Esophagus squamous epithelium (tissue), 5 donors: ENCODE measurements at regions not wholly inside any gene's neighbourhood (a gene's known extent, or its start where the extent isn't known, plus 50 kb on each side); places are given as distances from the start of the nearest gene placed in this dataset.

Source experiments
- DNase-seq: peaks from one replicate; lab custom pipeline; 2025; lab: John Stamatoyannopoulos, UW
- H3K27ac ChIP-seq, 4 donors: fragments of 200-600 bp; sonication (generic); one replicate each; pipeline ENCODE4 v1.5.1; 2016 to 2019; ENCODE audit warnings: mild to moderate bottlenecking in 1 of 4
- H3K27me3 ChIP-seq, 4 donors: fragments of 200-600 bp; sonication (generic); 1 replicate in 3 of 4; 2 replicates in 1 of 4; pipeline versions ENCODE4 v1.5.1 to v1.6.0; 2017 to 2021; ENCODE audit warnings: antibody characterized with exemption in 1 of 4
- H3K36me3 ChIP-seq, 3 donors: fragments of 200-600 bp; sonication (generic); one replicate each; pipeline ENCODE4 v1.5.1; 2016 to 2019
- H3K4me1 ChIP-seq, 3 donors: fragments of 200-600 bp; sonication (generic); one replicate each; pipeline ENCODE4 v1.5.1; 2017 to 2019
- H3K4me3 ChIP-seq, 4 donors: fragments of 200-600 bp; sonication (generic); 1 replicate in 3 of 4; 2 replicates in 1 of 4; pipeline ENCODE4 v1.5.1; 2016 to 2019; ENCODE audit warnings: mild to moderate bottlenecking in 2 of 4, moderate library complexity in 1 of 4
- H3K9me3 ChIP-seq, 3 donors: fragments of 200-600 bp; sonication (generic); one replicate each; pipeline ENCODE4 v1.5.1; 2016 to 2019
- CTCF ChIP-seq, 6 experiments: fragments of 450-650 bp in 4 of 6; fragments of 200-600 bp in 2 of 6; sonication (generic) in 2 of 6; IDR thresholded peaks; one replicate each; pipeline ENCODE4 v1.5.1; 2016 to 2019; ENCODE audit warnings: antibody characterized with exemption in 6 of 6, mild to moderate bottlenecking in 4 of 6, moderate library complexity in 4 of 6
- POLR2A ChIP-seq, 4 donors: fragments of 450-650 bp; IDR thresholded peaks; one replicate each; pipeline ENCODE4 v1.6.1; 2017; ENCODE audit warnings: antibody characterized with exemption in 4 of 4, mild to moderate bottlenecking in 4 of 4, moderate library complexity in 3 of 4
- WGBS, 2 donors: methylation state at CpG; one replicate each; pipeline ENCODE4 v1.1.5; 2018; 5-methylcytosine and 5-hydroxymethylcytosine counted together
- intact Hi-C: fragments of 100-400 bp; cut with DNase I; formaldehyde crosslinking; loops from one replicate; pipeline ENCODE4 v1.15.0; 2022
- donor health status: DM: yes; HTN: yes; CAD: no.

GRCh38 chr7:46463170-46463569 is 542.1 kb upstream of the IGFBP3 start:
- H3K9me3 ChIP-seq, result peaks cover 0 to 57% (median 41%) of the 10 kb centered on the region in 3 donors
- H3K36me3 ChIP-seq, result no peaks in the 10 kb centered on the region
- H3K4me1 ChIP-seq, result no peaks in the 10 kb centered on the region
- no peak overlapping the region for H3K4me3 ChIP-seq
- intact Hi-C loops, result no loop called here
- TF ChIP-seq POLR2A (IDR thresholded peaks at IDR 0.05) (no peak), CTCF (IDR thresholded peaks at IDR 0.05) (no peak)
- no peaks in the 10 kb centered on the region for H3K27me3 ChIP-seq
- no peak for DNase-seq
- no peak overlapping the region for H3K27ac ChIP-seq

- no peak for DNase-seq
- Histone ChIP-seq H3K36me3 (no peaks in the 10 kb centered on the region), H3K9me3 (peaks cover 0 to 39% (median 25%) of the 10 kb centered on the region in 3 donors), H3K4me3 (no peak overlapping the region), H3K27me3 (no peaks in the 10 kb centered on the region), H3K4me1 (no peaks in the 10 kb centered on the region), H3K27ac (no peak overlapping the region)
- WGBS, 2 donors, result 50 to 55% methylated on average over 3 of the region's 3 CpGs
- TF ChIP-seq CTCF (IDR thresholded peaks at IDR 0.05) (no peak), POLR2A (IDR thresholded peaks at IDR 0.05) (no peak)
- intact Hi-C loops, result no loop called here
Observed at GRCh38 chr7:46461334-46461777, 540.3 kb upstream of the IGFBP3 start.

DNA sequence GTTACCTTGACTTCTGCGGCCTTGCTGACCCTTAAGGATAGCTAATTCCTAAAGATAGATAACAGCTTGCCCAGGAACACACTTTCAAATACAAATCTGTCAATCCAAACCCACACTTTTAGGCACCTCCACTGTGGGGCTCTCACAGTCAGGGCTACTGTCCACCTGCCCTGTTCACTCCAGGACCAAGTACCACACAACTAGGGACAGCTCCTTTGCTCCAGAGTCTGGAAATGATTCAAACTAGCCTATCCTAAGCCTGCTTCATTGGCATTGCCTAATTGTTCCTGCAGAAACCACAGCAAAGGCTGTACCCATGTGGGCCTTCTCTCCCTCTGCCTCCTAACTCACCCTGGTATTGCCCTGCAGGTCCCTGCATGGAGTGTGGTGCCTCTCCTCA is 538.9 kb upstream of the IGFBP3 start:
- H3K9me3 ChIP-seq, result peaks cover 0 to 24% (median 11%) of the 10 kb centered on the region in 3 donors
- H3K27me3 ChIP-seq, result no peaks in the 10 kb centered on the region
- no peak for DNase-seq
- WGBS, 2 donors, result 83 to 88% methylated on average over 1 of the region's 1 CpG
- no peak overlapping the region for H3K4me3 ChIP-seq
- H3K4me1 ChIP-seq, result no peaks in the 10 kb centered on the region
- TF ChIP-seq POLR2A (IDR thresholded peaks at IDR 0.05) (no peak), CTCF (IDR thresholded peaks at IDR 0.05) (no peak)
- intact Hi-C loops, result no loop called here
- no peak overlapping the region for H3K27ac ChIP-seq
- H3K36me3 ChIP-seq, result no peaks in the 10 kb centered on the region

- Histone ChIP-seq H3K4me1 (no peaks in the 10 kb centered on the region), H3K9me3 (no peaks in the 10 kb centered on the region), H3K27me3 (no peaks in the 10 kb centered on the region), H3K36me3 (no peaks in the 10 kb centered on the region), H3K4me3 (no peak overlapping the region), H3K27ac (no peak overlapping the region)
- no peak for TF ChIP-seq POLR2A (IDR thresholded peaks at IDR 0.05)
- no peak for TF ChIP-seq CTCF (IDR thresholded peaks at IDR 0.05)
- intact Hi-C loops, result no loop called here
- DNase-seq, result no peak
- WGBS, 2 donors, result 45 to 70% methylated on average over 2 of the region's 2 CpGs
Observed at GRCh38 chr7:46454816-46455215, 533.7 kb upstream of the IGFBP3 start.

GRCh38 chr7:46452561-46453135 is 531.6 kb upstream of the IGFBP3 start:
- intact Hi-C loops, result no loop called here
- TF ChIP-seq CTCF (IDR thresholded peaks at IDR 0.05), result no peak
- TF ChIP-seq POLR2A (IDR thresholded peaks at IDR 0.05), result no peak

More at GRCh38 chr7:46452561-46453135, 531.6 kb upstream of the IGFBP3 start:
- no peaks in the 10 kb centered on the region for H3K27me3 ChIP-seq
- no peaks in the 10 kb centered on the region for H3K36me3 ChIP-seq
- H3K4me1 ChIP-seq, result no peaks in the 10 kb centered on the region
- H3K9me3 ChIP-seq, result no peaks in the 10 kb centered on the region
- 61 to 70% methylated on average over 1 of the region's 1 CpG for WGBS, 2 donors
- no peak overlapping the region for H3K27ac ChIP-seq
- no peak overlapping the region for H3K4me3 ChIP-seq
- no peak for DNase-seq
